ENCODE measurements at regions not wholly inside any gene's neighbourhood (a gene's known extent, or its start where the extent isn't known, plus 50 kb on each side); places are given as distances from the start of the nearest gene placed in this dataset.

GRCh38 chr1:106675558-106675957, 380.9 kb upstream of the PRMT6 start:
- ATAC-seq (ENCODE audit: low FRiP score in 2 of 2) (no peak), DNase-seq (no peak)
- Histone ChIP-seq H3K9me3 (no peaks in the 10 kb centered on the region), H3K27ac (no peak overlapping the region), H3K36me3 (no peaks in the 10 kb centered on the region), H3K4me3 (no peak overlapping the region), H3K27me3 (no peaks in the 10 kb centered on the region), H3K4me1 (peaks cover 0 to 11% (median 2%) of the 10 kb centered on the region in 4 donors)
- WGBS, 2 donors = 45 to 52% methylated on average over 1 of the region's 1 CpG
- TF ChIP-seq POLR2A (IDR thresholded peaks at IDR 0.05) = no peak
- no peak for TF ChIP-seq CTCF (IDR thresholded peaks at IDR 0.05)
- no peak for TF ChIP-seq POLR2AphosphoS5 (IDR thresholded peaks at IDR 0.05)
- TF ChIP-seq EP300 (IDR thresholded peaks at IDR 0.05) = no peak

- no peaks in the 10 kb centered on the region for H3K36me3 ChIP-seq
- no peak overlapping the region for H3K4me3 ChIP-seq
- no peak for DNase-seq
- H3K27ac ChIP-seq = no peak overlapping the region
- H3K27me3 ChIP-seq = no peaks in the 10 kb centered on the region
- peaks cover 0 to 11% (median 2%) of the 10 kb centered on the region in 4 donors for H3K4me1 ChIP-seq
- WGBS, 2 donors = 19 to 21% methylated on average over 2 of the region's 2 CpGs
- H3K9me3 ChIP-seq = no peaks in the 10 kb centered on the region
- TF ChIP-seq CTCF (IDR thresholded peaks at IDR 0.05) = no peak
- no peak for TF ChIP-seq POLR2AphosphoS5 (IDR thresholded peaks at IDR 0.05)
- TF ChIP-seq EP300 (IDR thresholded peaks at IDR 0.05) = no peak
- no peak for TF ChIP-seq POLR2A (IDR thresholded peaks at IDR 0.05)
- ATAC-seq (ENCODE audit: low FRiP score in 2 of 2) = peak in 1 of 2 donors; percentile 26
Measured at GRCh38 chr1:106676021-106676420, 380.5 kb upstream of the PRMT6 start.

- DNase-seq = no peak
Measured at GRCh38 chr1:106677181-106677580, 379.3 kb upstream of the PRMT6 start.

GRCh38 chr1:106677721-106678120, 378.8 kb upstream of the PRMT6 start:
- Histone ChIP-seq H3K9me3 (no peaks in the 10 kb centered on the region), H3K27ac (no peak overlapping the region), H3K36me3 (no peaks in the 10 kb centered on the region), H3K4me3 (no peak overlapping the region), H3K4me1 (peaks cover 0 to 11% (median 4%) of the 10 kb centered on the region in 4 donors), H3K27me3 (no peaks in the 10 kb centered on the region)
- ATAC-seq (ENCODE audit: low FRiP score in 2 of 2) (no peak), DNase-seq (no peak)
- 62 to 65% methylated on average over 3 of the region's 3 CpGs for WGBS, 2 donors
- no peak for TF ChIP-seq EP300 (IDR thresholded peaks at IDR 0.05)
- no peak for TF ChIP-seq POLR2AphosphoS5 (IDR thresholded peaks at IDR 0.05)

More at GRCh38 chr1:106677181-106677580, 379.3 kb upstream of the PRMT6 start:
- Histone ChIP-seq H3K36me3 (no peaks in the 10 kb centered on the region), H3K4me1 (peaks cover 0 to 11% (median 4%) of the 10 kb centered on the region in 4 donors), H3K27ac (no peak overlapping the region), H3K9me3 (no peaks in the 10 kb centered on the region), H3K4me3 (no peak overlapping the region), H3K27me3 (no peaks in the 10 kb centered on the region)
- WGBS, 2 donors = 67 to 71% methylated on average over 3 of the region's 3 CpGs
- TF ChIP-seq CTCF (IDR thresholded peaks at IDR 0.05) (no peak), POLR2A (IDR thresholded peaks at IDR 0.05) (no peak), POLR2AphosphoS5 (IDR thresholded peaks at IDR 0.05) (no peak), EP300 (IDR thresholded peaks at IDR 0.05) (no peak)
- no peak for ATAC-seq (ENCODE audit: low FRiP score in 2 of 2)

GRCh38 chr1:106678279-106679050, 378.0 kb upstream of the PRMT6 start:
- Histone ChIP-seq H3K27me3 (no peaks in the 10 kb centered on the region), H3K27ac (no peak overlapping the region), H3K4me3 (no peak overlapping the region), H3K9me3 (no peaks in the 10 kb centered on the region), H3K4me1 (peaks cover 0 to 11% (median 4%) of the 10 kb centered on the region in 4 donors), H3K36me3 (no peaks in the 10 kb centered on the region)
- 83 to 84% methylated on average over 3 of the region's 3 CpGs for WGBS, 2 donors
- no peak for DNase-seq
- no peak for ATAC-seq (ENCODE audit: low FRiP score in 2 of 2)
- TF ChIP-seq POLR2AphosphoS5 (IDR thresholded peaks at IDR 0.05) (no peak), EP300 (IDR thresholded peaks at IDR 0.05) (no peak), POLR2A (IDR thresholded peaks at IDR 0.05) (no peak), CTCF (IDR thresholded peaks at IDR 0.05) (no peak)
